ENCODE measurements at regions not wholly inside any gene's neighbourhood (a gene's known extent, or its start where the extent isn't known, plus 50 kb on each side); places are given as distances from the start of the nearest gene placed in this dataset.

- Histone ChIP-seq H3K36me3 (ENCODE audit: control insufficient read depth, insufficient read depth, low read length, severe bottlenecking) (no peaks in the 10 kb centered on the region), H3K9me3 (ENCODE audit: control insufficient read depth, low read length) (no peaks in the 10 kb centered on the region), H3K9ac (ENCODE audit: low read length) (no peak overlapping the region), H3K4me3 (ENCODE audit: low read length) (no peak overlapping the region), H3K4me1 (ENCODE audit: control insufficient read depth, insufficient read depth, low read length) (no peaks in the 10 kb centered on the region), H3K27me3 (replicated peaks; ENCODE audit: control insufficient read depth, insufficient read depth, low read length) (no peaks in the 10 kb centered on the region)
- DNase-seq (ENCODE audit: low read depth), result no peak
These were observed 2084.5 kb upstream of the C9orf72 start for GRCh38 chr9:29657821-29658220.

GRCh38 chr9:29659014-29659413, 2085.7 kb upstream of the C9orf72 start:
- Histone ChIP-seq H3K27me3 (replicated peaks; ENCODE audit: control insufficient read depth, insufficient read depth, low read length) (no peaks in the 10 kb centered on the region), H3K9ac (ENCODE audit: low read length) (no peak overlapping the region), H3K36me3 (ENCODE audit: control insufficient read depth, insufficient read depth, low read length, severe bottlenecking) (no peaks in the 10 kb centered on the region), H3K9me3 (ENCODE audit: control insufficient read depth, low read length) (no peaks in the 10 kb centered on the region), H3K4me3 (ENCODE audit: low read length) (no peak overlapping the region), H3K4me1 (ENCODE audit: control insufficient read depth, insufficient read depth, low read length) (no peaks in the 10 kb centered on the region)
- no peak for DNase-seq (ENCODE audit: low read depth)

- Histone ChIP-seq H3K27me3 (replicated peaks; ENCODE audit: control insufficient read depth, insufficient read depth, low read length) (no peaks in the 10 kb centered on the region), H3K9ac (ENCODE audit: low read length) (no peak overlapping the region), H3K36me3 (ENCODE audit: control insufficient read depth, insufficient read depth, low read length, severe bottlenecking) (no peaks in the 10 kb centered on the region), H3K4me3 (ENCODE audit: low read length) (no peak overlapping the region), H3K4me1 (ENCODE audit: control insufficient read depth, insufficient read depth, low read length) (no peaks in the 10 kb centered on the region), H3K9me3 (ENCODE audit: control insufficient read depth, low read length) (no peaks in the 10 kb centered on the region)
- no peak for DNase-seq (ENCODE audit: low read depth)
These were observed 2086.5 kb upstream of the C9orf72 start for GRCh38 chr9:29659736-29660135.

GRCh38 chr9:29668732-29669131, 2095.5 kb upstream of the C9orf72 start:
- H3K27me3 ChIP-seq (replicated peaks; ENCODE audit: control insufficient read depth, insufficient read depth, low read length), result no peaks in the 10 kb centered on the region
- DNase-seq (ENCODE audit: low read depth), result no peak
- H3K4me3 ChIP-seq (ENCODE audit: low read length), result no peak overlapping the region
- H3K4me1 ChIP-seq (ENCODE audit: control insufficient read depth, insufficient read depth, low read length), result peaks cover 5% of the 10 kb centered on the region
- no peaks in the 10 kb centered on the region for H3K36me3 ChIP-seq (ENCODE audit: control insufficient read depth, insufficient read depth, low read length, severe bottlenecking)
- no peak overlapping the region for H3K9ac ChIP-seq (ENCODE audit: low read length)
- H3K9me3 ChIP-seq (ENCODE audit: control insufficient read depth, low read length), result no peaks in the 10 kb centered on the region

GRCh38 chr9:29669613-29670012, 2096.3 kb upstream of the C9orf72 start:
- Histone ChIP-seq H3K4me1 (ENCODE audit: control insufficient read depth, insufficient read depth, low read length) (peaks cover 5% of the 10 kb centered on the region), H3K36me3 (ENCODE audit: control insufficient read depth, insufficient read depth, low read length, severe bottlenecking) (no peaks in the 10 kb centered on the region), H3K27me3 (replicated peaks; ENCODE audit: control insufficient read depth, insufficient read depth, low read length) (no peaks in the 10 kb centered on the region), H3K9ac (ENCODE audit: low read length) (no peak overlapping the region), H3K4me3 (ENCODE audit: low read length) (no peak overlapping the region), H3K9me3 (ENCODE audit: control insufficient read depth, low read length) (no peaks in the 10 kb centered on the region)
- DNase-seq (ENCODE audit: low read depth), result no peak

- H3K4me3 ChIP-seq (ENCODE audit: low read length), result no peak overlapping the region
- no peaks in the 10 kb centered on the region for H3K4me1 ChIP-seq (ENCODE audit: control insufficient read depth, insufficient read depth, low read length)
- H3K36me3 ChIP-seq (ENCODE audit: control insufficient read depth, insufficient read depth, low read length, severe bottlenecking), result no peaks in the 10 kb centered on the region
- H3K9me3 ChIP-seq (ENCODE audit: control insufficient read depth, low read length), result no peaks in the 10 kb centered on the region
- H3K27me3 ChIP-seq (replicated peaks; ENCODE audit: control insufficient read depth, insufficient read depth, low read length), result no peaks in the 10 kb centered on the region
- DNase-seq (ENCODE audit: low read depth), result no peak
- H3K9ac ChIP-seq (ENCODE audit: low read length), result no peak overlapping the region
These were observed 2112.2 kb upstream of the C9orf72 start for GRCh38 chr9:29685531-29685930.

GRCh38 chr9:29691145-29691544, 2117.9 kb upstream of the C9orf72 start:
- no peaks in the 10 kb centered on the region for H3K36me3 ChIP-seq (ENCODE audit: control insufficient read depth, insufficient read depth, low read length, severe bottlenecking)
- H3K9me3 ChIP-seq (ENCODE audit: control insufficient read depth, low read length), result peaks cover 8% of the 10 kb centered on the region
- no peak for DNase-seq (ENCODE audit: low read depth)
- H3K4me3 ChIP-seq (ENCODE audit: low read length), result no peak overlapping the region
- no peaks in the 10 kb centered on the region for H3K27me3 ChIP-seq (replicated peaks; ENCODE audit: control insufficient read depth, insufficient read depth, low read length)
- no peaks in the 10 kb centered on the region for H3K4me1 ChIP-seq (ENCODE audit: control insufficient read depth, insufficient read depth, low read length)
- no peak overlapping the region for H3K9ac ChIP-seq (ENCODE audit: low read length)

- H3K36me3 ChIP-seq (ENCODE audit: control insufficient read depth, insufficient read depth, low read length, severe bottlenecking), result no peaks in the 10 kb centered on the region
- no peak overlapping the region for H3K4me3 ChIP-seq (ENCODE audit: low read length)
- peaks cover 8% of the 10 kb centered on the region for H3K9me3 ChIP-seq (ENCODE audit: control insufficient read depth, low read length)
- peaks cover 5% of the 10 kb centered on the region for H3K4me1 ChIP-seq (ENCODE audit: control insufficient read depth, insufficient read depth, low read length)
- H3K9ac ChIP-seq (ENCODE audit: low read length), result no peak overlapping the region
- H3K27me3 ChIP-seq (replicated peaks; ENCODE audit: control insufficient read depth, insufficient read depth, low read length), result no peaks in the 10 kb centered on the region
- DNase-seq (ENCODE audit: low read depth), result no peak
These were observed 2118.6 kb upstream of the C9orf72 start for GRCh38 chr9:29691758-29692407.

GRCh38 chr9:29697011-29697410, 2123.7 kb upstream of the C9orf72 start:
- Histone ChIP-seq H3K9ac (ENCODE audit: low read length) (no peak overlapping the region), H3K36me3 (ENCODE audit: control insufficient read depth, insufficient read depth, low read length, severe bottlenecking) (no peaks in the 10 kb centered on the region), H3K9me3 (ENCODE audit: control insufficient read depth, low read length) (peaks cover 8% of the 10 kb centered on the region), H3K4me3 (ENCODE audit: low read length) (no peak overlapping the region), H3K27me3 (replicated peaks; ENCODE audit: control insufficient read depth, insufficient read depth, low read length) (no peaks in the 10 kb centered on the region), H3K4me1 (ENCODE audit: control insufficient read depth, insufficient read depth, low read length) (peaks cover 9% of the 10 kb centered on the region)
- DNase-seq (ENCODE audit: low read depth), result no peak

GRCh38 chr9:29701559-29701958, 2128.3 kb upstream of the C9orf72 start:
- Histone ChIP-seq H3K4me1 (ENCODE audit: control insufficient read depth, insufficient read depth, low read length) (peaks cover 7% of the 10 kb centered on the region), H3K36me3 (ENCODE audit: control insufficient read depth, insufficient read depth, low read length, severe bottlenecking) (no peaks in the 10 kb centered on the region), H3K9ac (ENCODE audit: low read length) (no peak overlapping the region), H3K4me3 (ENCODE audit: low read length) (no peak overlapping the region), H3K9me3 (ENCODE audit: control insufficient read depth, low read length) (no peaks in the 10 kb centered on the region), H3K27me3 (replicated peaks; ENCODE audit: control insufficient read depth, insufficient read depth, low read length) (no peaks in the 10 kb centered on the region)
- no peak for DNase-seq (ENCODE audit: low read depth)

GRCh38 chr9:29701971-29702370, 2128.7 kb upstream of the C9orf72 start:
- Histone ChIP-seq H3K36me3 (ENCODE audit: control insufficient read depth, insufficient read depth, low read length, severe bottlenecking) (no peaks in the 10 kb centered on the region), H3K27me3 (replicated peaks; ENCODE audit: control insufficient read depth, insufficient read depth, low read length) (no peaks in the 10 kb centered on the region), H3K4me3 (ENCODE audit: low read length) (no peak overlapping the region), H3K9ac (ENCODE audit: low read length) (no peak overlapping the region), H3K9me3 (ENCODE audit: control insufficient read depth, low read length) (no peaks in the 10 kb centered on the region), H3K4me1 (ENCODE audit: control insufficient read depth, insufficient read depth, low read length) (peaks cover 3% of the 10 kb centered on the region)
- no peak for DNase-seq (ENCODE audit: low read depth)

GRCh38 chr9:29714860-29715259, 2141.6 kb upstream of the C9orf72 start:
- Histone ChIP-seq H3K27me3 (replicated peaks; ENCODE audit: control insufficient read depth, insufficient read depth, low read length) (no peaks in the 10 kb centered on the region), H3K4me3 (ENCODE audit: low read length) (no peak overlapping the region)

More at GRCh38 chr9:29714860-29715259, 2141.6 kb upstream of the C9orf72 start:
- Histone ChIP-seq H3K9me3 (ENCODE audit: control insufficient read depth, low read length) (no peaks in the 10 kb centered on the region), H3K36me3 (ENCODE audit: control insufficient read depth, insufficient read depth, low read length, severe bottlenecking) (no peaks in the 10 kb centered on the region), H3K4me1 (ENCODE audit: control insufficient read depth, insufficient read depth, low read length) (no peaks in the 10 kb centered on the region), H3K9ac (ENCODE audit: low read length) (no peak overlapping the region)
- DNase-seq (ENCODE audit: low read depth), result no peak

All from adipocyte (in vitro differentiated cells).